WTC11 (cell line): ENCODE measurements at regions not wholly inside any gene's neighbourhood (a gene's known extent, or its start where the extent isn't known, plus 50 kb on each side); places are given as distances from the start of the nearest gene placed in this dataset.
"Not testable (repeated sequence)": the region's sequence is repeated elsewhere in the genome, so short reads cannot be mapped to it uniquely, and the experiment has no call there.

Experiments
- ATAC-seq: fragments of 200-7000 bp; cut with Tn5 transposase; 2 replicates; pipeline ENCODE4 v1.10.0; 2021; ENCODE audit warnings: mild to moderate bottlenecking, moderate library complexity
- CTCF ChIA-PET: fragments of 300-600 bp; sonication (Branson Sonifier 250); formaldehyde crosslinking; loops from one replicate; lab custom pipeline; 2021; ENCODE audit warnings: antibody characterized with exemption; lab: Charles Lee
- POLR2A ChIA-PET: fragments of 350-600 bp; sonication (Branson Sonifier 250); formaldehyde crosslinking; loops from one replicate; lab custom pipeline; 2021; ENCODE audit warnings: antibody characterized with exemption; lab: Charles Lee
- DNase-seq: peaks from one replicate; pipeline ENCODE4 v3.0.0; 2021; ENCODE audit warnings: low spot score
- H3K27ac Mint-ChIP-seq: 2 replicates; pipeline ENCODE4 v1.8.0; 2021; ENCODE audit warnings: mixed read lengths
- H3K27me3 Mint-ChIP-seq: 2 replicates; pipeline ENCODE4 v1.8.0; 2021; ENCODE audit warnings: low read depth, mild to moderate bottlenecking, moderate library complexity, mixed read lengths
- H3K36me3 Mint-ChIP-seq: 2 replicates; pipeline ENCODE4 v1.8.0; 2021; ENCODE audit warnings: mixed read lengths
- H3K4me1 Mint-ChIP-seq: 2 replicates; pipeline ENCODE4 v1.8.0; 2022; ENCODE audit warnings: mixed read lengths
- H3K4me3 Mint-ChIP-seq: 2 replicates; pipeline ENCODE4 v1.8.0; 2021; ENCODE audit warnings: mild to moderate bottlenecking, moderate library complexity, mixed read lengths
- H3K9me3 Mint-ChIP-seq: 2 replicates; pipeline ENCODE4 v1.8.0; 2021; ENCODE audit warnings: mixed read lengths

- H3K27ac Mint-ChIP-seq, CTCF ChIA-PET, ATAC-seq, POLR2A ChIA-PET, H3K9me3 Mint-ChIP-seq, H3K4me1 Mint-ChIP-seq, H3K36me3 Mint-ChIP-seq, H3K27me3 Mint-ChIP-seq, DNase-seq: not testable (repeated sequence)
- H3K4me3 Mint-ChIP-seq = peak overlapping the region; percentile 59
These were observed 326.9 kb upstream of the PLGLB1 start for GRCh38 chr2:87348556-87348955.

- H3K9me3 Mint-ChIP-seq, H3K36me3 Mint-ChIP-seq, H3K27ac Mint-ChIP-seq, CTCF ChIA-PET, H3K27me3 Mint-ChIP-seq, H3K4me1 Mint-ChIP-seq, POLR2A ChIA-PET, ATAC-seq: not testable (repeated sequence)
- peak overlapping the region; percentile 59 for H3K4me3 Mint-ChIP-seq
- DNase-seq = peak; percentile 28
These were observed 327.4 kb upstream of the PLGLB1 start for GRCh38 chr2:87349006-87349405.

- H3K4me3 Mint-ChIP-seq, H3K9me3 Mint-ChIP-seq, H3K27me3 Mint-ChIP-seq: not testable (repeated sequence)
These were observed 330.7 kb upstream of the PLGLB1 start for GRCh38 chr2:87352178-87352934.

GRCh38 chr2:87353408-87353807, 331.8 kb upstream of the PLGLB1 start:
- H3K4me3 Mint-ChIP-seq, POLR2A ChIA-PET, H3K36me3 Mint-ChIP-seq, H3K4me1 Mint-ChIP-seq, H3K27me3 Mint-ChIP-seq, CTCF ChIA-PET, H3K27ac Mint-ChIP-seq, ATAC-seq, DNase-seq, H3K9me3 Mint-ChIP-seq: not testable (repeated sequence)

More at GRCh38 chr2:87352178-87352934, 330.7 kb upstream of the PLGLB1 start:
- CTCF ChIA-PET, ATAC-seq, DNase-seq, POLR2A ChIA-PET, H3K4me1 Mint-ChIP-seq, H3K27ac Mint-ChIP-seq, H3K36me3 Mint-ChIP-seq: not testable (repeated sequence)

GRCh38 chr2:87354102-87354501, 332.5 kb upstream of the PLGLB1 start:
- POLR2A ChIA-PET, H3K27ac Mint-ChIP-seq, H3K36me3 Mint-ChIP-seq, H3K9me3 Mint-ChIP-seq, ATAC-seq, CTCF ChIA-PET, H3K4me1 Mint-ChIP-seq, DNase-seq, H3K27me3 Mint-ChIP-seq, H3K4me3 Mint-ChIP-seq: not testable (repeated sequence)

GRCh38 chr2:87360250-87360649, 338.6 kb upstream of the PLGLB1 start:
- H3K27me3 Mint-ChIP-seq, CTCF ChIA-PET, ATAC-seq, DNase-seq, POLR2A ChIA-PET, H3K36me3 Mint-ChIP-seq, H3K4me3 Mint-ChIP-seq, H3K27ac Mint-ChIP-seq, H3K4me1 Mint-ChIP-seq, H3K9me3 Mint-ChIP-seq: not testable (repeated sequence)

GRCh38 chr2:87360927-87361326, 339.3 kb upstream of the PLGLB1 start:
- not testable (repeated sequence) for H3K36me3 Mint-ChIP-seq, H3K9me3 Mint-ChIP-seq, ATAC-seq

GRCh38 chr2:87361805-87362204, 340.2 kb upstream of the PLGLB1 start:
- H3K36me3 Mint-ChIP-seq, H3K4me1 Mint-ChIP-seq, H3K9me3 Mint-ChIP-seq, DNase-seq, ATAC-seq, CTCF ChIA-PET, POLR2A ChIA-PET, H3K27ac Mint-ChIP-seq, H3K4me3 Mint-ChIP-seq, H3K27me3 Mint-ChIP-seq: not testable (repeated sequence)

More at GRCh38 chr2:87360927-87361326, 339.3 kb upstream of the PLGLB1 start:
- H3K4me1 Mint-ChIP-seq, DNase-seq, CTCF ChIA-PET, H3K27ac Mint-ChIP-seq, H3K4me3 Mint-ChIP-seq, H3K27me3 Mint-ChIP-seq, POLR2A ChIA-PET: not testable (repeated sequence)

- H3K9me3 Mint-ChIP-seq, H3K36me3 Mint-ChIP-seq, H3K4me3 Mint-ChIP-seq, DNase-seq, H3K4me1 Mint-ChIP-seq, H3K27me3 Mint-ChIP-seq, ATAC-seq, H3K27ac Mint-ChIP-seq, POLR2A ChIA-PET, CTCF ChIA-PET: not testable (repeated sequence)
These were observed 342.7 kb upstream of the PLGLB1 start for GRCh38 chr2:87364379-87364778.

- H3K4me1 Mint-ChIP-seq, H3K4me3 Mint-ChIP-seq, H3K9me3 Mint-ChIP-seq, CTCF ChIA-PET, H3K27ac Mint-ChIP-seq, H3K36me3 Mint-ChIP-seq, DNase-seq, ATAC-seq, POLR2A ChIA-PET, H3K27me3 Mint-ChIP-seq: not testable (repeated sequence)
These were observed 343.4 kb upstream of the PLGLB1 start for GRCh38 chr2:87365038-87365437.
